Femur (tissue), 1 donor: ENCODE measurements at regions not wholly inside any gene's neighbourhood (a gene's known extent, or its start where the extent isn't known, plus 50 kb on each side); places are given as distances from the start of the nearest gene placed in this dataset.
"Not testable (repeated sequence)": the region's sequence is repeated elsewhere in the genome, so short reads cannot be mapped to it uniquely, and the experiment has no call there.

ENCODE experiments used
- DNase-seq: peaks from one replicate; pipeline ENCODE4 v3.0.0-alpha.2; 2017

DNA sequence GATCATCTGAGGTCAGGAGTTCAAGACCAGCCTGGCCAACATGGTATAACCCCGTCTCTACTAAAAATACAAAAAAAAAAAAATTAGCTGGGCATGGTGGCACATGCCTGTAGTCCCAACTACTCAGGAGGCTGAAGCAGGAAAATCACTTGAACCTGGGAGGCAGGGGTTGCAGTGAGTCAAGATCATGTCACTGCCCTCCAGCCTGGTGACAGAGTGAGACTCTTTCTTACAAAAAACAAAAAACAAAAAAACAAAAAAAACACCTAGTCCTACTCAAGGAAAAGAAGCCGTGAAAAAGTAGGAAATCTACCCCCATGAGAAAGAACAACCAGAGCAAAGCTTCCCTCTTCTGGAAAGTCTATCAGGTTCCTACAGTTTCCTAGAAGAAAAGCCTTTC is 244.4 kb downstream of the PHLDA1 start:
- DNase-seq = not testable (repeated sequence)

DNA sequence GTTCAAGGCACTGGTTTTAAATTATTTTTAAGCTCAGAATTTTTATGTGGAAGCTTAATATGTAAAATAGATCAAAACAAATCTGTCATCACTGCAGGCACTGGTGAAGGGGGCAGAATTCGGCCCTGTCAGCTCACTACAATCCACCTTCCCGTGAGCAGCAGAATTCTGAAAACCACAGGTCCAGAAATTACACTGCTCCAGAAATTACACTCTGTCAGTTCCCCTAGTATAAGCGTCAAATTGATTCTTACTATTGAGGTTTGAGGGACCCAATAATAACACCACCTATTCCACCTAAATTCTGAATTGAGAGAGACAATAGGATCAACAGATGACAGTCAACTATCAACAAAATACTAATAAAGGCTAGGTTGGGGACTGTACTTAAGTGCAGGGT is 245.5 kb downstream of the PHLDA1 start:
- no peak for DNase-seq

DNA sequence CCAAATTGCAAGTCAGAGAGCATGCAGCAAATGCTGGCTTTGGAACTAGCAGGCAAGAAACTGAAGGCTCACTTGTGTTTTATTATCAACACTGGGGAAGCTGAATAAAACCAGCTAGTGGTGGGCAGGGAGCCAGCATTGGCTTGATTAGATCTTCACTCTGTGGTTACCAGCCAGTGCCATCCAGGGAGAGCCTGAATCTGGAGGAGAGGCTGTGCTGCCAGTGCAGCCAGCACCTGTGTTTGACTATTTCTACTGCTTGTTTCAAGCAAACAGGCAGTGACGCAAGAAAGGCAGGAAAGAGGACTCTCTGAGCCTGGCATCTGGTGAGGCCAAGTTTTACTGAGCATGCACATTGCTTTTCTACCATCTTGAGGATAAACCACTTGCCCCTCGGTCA is 247.0 kb downstream of the PHLDA1 start:
- no peak for DNase-seq

- DNase-seq = peak; percentile 25
Measured at GRCh38 chr12:75783093-75783877, 248.3 kb downstream of the PHLDA1 start.

- DNase-seq = no peak
Measured at GRCh38 chr12:75782069-75782581, 249.5 kb downstream of the PHLDA1 start.

DNA sequence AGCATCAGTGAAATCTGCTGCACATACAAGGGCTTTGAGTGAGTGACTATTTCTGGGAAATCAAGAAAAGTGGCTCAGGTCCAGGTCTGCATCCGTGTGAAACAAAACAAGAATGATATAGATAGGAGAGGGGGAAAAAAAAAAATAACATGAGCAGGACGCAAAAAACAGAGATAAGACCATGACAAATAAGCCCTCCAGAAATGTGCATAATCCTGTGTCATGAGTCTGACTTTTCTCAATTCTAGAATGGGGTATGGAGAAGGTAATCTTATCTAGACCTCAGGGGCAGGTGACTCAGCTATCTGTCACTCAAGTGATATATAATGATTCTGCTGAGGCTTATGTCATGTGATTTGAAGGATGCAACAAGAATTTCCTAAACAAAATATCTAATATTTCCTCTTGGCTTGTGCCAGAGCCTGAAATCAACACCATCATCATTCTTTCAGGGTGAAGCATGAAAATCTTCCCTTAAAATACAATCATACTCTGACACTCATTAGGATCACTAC is 250.0 kb downstream of the PHLDA1 start:
- no peak for DNase-seq

DNA sequence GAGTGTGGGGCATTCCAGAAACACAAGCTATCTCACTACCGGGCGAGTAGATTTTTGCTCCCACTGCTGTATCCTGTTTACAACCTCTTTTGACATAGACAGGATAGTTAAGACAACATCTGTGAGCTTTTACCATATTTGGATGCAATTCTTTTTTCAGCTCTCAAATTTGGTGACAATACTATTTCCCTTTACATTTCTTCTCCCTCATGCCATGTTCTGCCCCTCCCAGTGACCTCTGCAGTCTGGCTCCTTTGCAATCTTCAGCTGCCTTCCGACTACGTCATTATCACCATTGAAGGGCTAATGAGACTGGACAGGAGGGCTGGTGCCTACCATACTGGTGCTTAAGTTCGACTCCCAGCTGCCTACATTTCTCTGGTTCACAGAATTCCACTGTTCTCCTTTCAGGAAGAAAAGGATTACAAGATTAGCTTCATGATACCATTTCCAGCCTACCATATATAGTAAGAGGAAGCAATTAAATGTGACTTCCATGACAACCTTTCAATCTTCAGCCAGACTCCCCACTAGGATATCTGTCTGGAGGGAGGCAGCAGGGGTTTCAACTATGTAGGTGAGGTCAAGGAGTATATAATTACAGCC is 251.6 kb downstream of the PHLDA1 start:
- no peak for DNase-seq

DNA sequence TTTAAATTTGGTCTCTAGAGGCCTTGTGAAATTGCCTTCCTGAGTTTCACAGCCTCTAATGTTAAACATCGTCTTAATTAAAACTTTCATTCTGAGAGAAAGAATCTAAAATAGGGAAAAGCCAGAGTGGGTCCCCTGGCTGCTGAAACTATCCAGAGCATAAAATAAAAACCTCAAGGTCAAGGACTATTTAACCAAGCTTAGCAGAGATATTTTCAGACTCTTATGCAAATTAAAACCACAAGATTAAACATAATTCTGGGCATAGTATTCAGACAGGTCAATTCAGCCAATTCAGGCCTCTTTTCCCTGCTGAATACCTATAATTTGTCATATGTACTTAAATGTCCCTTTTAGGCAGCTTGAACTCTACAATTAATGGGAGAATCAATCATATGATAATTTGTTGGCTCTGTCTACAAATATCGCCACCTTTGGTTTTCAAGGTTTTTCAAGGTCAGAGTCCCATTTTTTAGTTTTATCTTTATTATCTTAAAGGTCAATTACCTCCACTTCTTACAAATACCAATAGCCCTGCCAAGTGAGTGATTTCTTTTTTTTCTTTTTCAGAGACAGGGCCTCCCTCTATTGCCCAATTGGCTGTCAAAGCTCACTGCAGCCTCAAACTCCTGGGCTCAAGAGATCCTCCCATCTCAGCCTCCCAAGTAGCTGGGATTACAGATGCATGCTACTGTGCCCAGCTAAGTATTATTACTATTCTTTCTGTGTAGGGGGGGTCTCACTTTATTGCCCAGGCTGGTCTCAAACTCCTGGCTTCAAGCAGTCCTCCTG is 257.1 kb downstream of the PHLDA1 start:
- no peak for DNase-seq

DNA sequence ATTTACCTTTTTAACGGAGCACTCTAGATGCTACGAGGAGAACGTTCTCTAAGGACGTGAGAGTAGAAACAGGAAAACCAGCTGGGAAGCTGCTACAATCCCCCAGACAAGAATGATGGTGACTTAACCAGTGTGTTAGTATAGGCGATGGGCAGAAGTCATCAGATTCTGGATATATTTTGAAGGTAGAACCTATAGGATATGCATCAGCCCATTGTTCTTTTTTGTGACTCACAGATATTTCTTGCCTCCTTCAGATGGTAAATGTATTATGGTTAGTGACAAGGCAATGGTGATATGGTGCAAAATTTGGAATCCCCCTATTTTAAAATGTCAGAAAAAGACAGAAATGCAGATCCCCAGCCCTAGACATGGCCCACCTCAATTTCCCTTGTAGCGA is 258.2 kb downstream of the PHLDA1 start:
- no peak for DNase-seq

- no peak for DNase-seq
Measured at GRCh38 chr12:75771023-75771422, 259.6 kb upstream of the KRR1 start.

GRCh38 chr12:75767957-75768356 is 256.5 kb upstream of the KRR1 start:
- DNase-seq = no peak

GRCh38 chr12:75766263-75767160 is 255.1 kb upstream of the KRR1 start:
- DNase-seq = no peak

GRCh38 chr12:75765170-75766059 is 254.0 kb upstream of the KRR1 start:
- DNase-seq = no peak

DNA sequence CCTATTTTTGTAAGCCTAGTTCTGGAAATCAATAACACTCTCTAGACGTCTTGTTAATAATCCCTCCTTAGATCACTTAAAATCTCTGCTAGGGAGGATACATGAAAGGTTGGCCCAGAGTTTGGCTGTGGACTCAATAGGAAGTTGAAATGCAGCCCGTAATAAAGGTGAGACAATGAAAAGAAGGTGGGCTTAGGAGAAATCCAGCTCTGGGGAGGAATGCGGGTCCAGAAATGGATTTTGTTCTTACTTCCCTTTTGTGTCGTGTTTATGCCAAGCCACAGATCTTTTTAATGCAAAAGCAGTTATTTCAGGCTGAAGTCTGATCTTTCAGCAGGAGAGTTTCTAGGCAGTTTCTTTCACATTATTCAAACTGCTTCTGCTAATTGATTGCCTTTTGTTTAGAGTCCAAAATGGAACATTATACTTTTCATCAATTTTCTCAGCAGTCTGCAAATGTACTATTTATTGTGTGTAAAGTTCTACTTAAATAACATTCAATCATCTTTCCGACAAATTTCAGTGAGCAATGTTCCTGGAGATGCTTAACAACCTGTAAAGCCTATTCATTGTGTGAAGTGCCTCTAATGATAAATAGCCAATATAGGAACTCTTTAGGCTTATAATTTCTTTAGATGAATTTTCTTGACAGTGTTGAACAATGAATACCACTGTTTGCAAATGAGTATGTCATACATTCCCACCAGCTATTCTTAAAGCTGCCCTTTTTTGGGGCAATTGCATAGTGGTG is 252.9 kb upstream of the KRR1 start:
- DNase-seq = no peak

- no peak for DNase-seq
Measured at GRCh38 chr12:75760573-75761294, 249.3 kb upstream of the KRR1 start.

DNA sequence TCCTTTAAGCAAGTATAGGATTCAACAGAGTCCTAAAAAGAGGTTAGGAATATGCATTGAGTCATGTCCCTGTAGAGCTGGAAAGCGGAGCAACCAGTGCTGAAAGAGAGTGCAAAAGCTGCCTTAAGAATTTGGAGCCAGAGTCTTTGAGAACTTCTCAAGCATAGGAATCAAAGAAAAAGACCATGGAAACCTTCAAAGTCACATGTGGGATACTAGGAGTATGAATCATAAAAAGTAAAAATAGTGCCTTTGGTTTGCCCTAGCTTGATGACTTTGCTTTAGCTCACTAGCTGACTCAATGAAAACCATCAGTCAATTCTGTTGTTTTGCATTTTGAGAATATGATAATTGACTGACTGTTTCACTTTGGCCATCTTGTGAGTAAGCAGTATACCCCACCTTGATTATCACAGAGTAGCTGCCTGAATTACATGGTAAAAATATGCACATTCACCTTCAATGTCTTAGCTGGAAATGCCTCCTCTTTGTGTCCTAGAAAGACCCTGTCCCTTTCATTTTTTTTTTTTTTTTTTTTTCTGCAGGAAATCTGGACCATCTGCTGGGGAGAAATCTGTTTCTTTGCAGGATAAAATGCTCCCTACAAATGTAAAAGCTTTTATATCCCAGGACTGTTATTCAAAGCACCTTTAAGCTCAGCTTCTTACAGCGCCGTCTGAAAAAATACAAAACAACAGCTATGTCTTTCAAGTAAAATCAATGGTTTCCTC is 248.6 kb upstream of the KRR1 start:
- DNase-seq = no peak

GRCh38 chr12:75759196-75759595 is 247.8 kb upstream of the KRR1 start:
- no peak for DNase-seq

GRCh38 chr12:75756771-75757170 is 245.4 kb upstream of the KRR1 start:
- DNase-seq = no peak

DNA sequence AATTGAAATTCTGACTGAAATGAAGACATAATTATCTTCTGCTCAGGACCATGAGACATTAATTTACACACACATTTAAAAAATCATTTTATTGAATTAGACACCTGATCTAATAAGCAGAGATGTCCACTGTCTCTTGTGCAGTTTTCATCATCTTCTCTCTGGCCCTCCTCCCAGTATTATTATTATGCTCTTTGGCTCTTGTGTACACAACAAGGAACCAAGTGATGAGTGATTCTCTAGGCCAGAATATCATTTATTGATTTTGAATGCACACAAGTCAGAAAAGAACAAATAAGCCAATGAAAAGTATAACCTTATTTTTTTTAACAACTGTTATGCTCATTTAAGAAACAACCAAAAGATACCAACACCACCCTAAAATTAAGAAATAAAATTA is 244.7 kb upstream of the KRR1 start:
- DNase-seq = no peak
